Brain microvascular endothelial cell (primary cell): ENCODE measurements at regions not wholly inside any gene's neighbourhood (a gene's known extent, or its start where the extent isn't known, plus 50 kb on each side); places are given as distances from the start of the nearest gene placed in this dataset.

ENCODE experiments used
- DNase-seq: peaks from one replicate; pipeline ENCODE4 v3.0.0-alpha.2; 2020
- H3K27ac ChIP-seq: fragments of 250-450 bp; sonication (Bioruptor Pico); 2 replicates; pipeline ENCODE4 v1.5.1; 2020; ENCODE audit warnings: mild to moderate bottlenecking, moderate library complexity
- H3K27me3 ChIP-seq: fragments of 250-450 bp; sonication (Bioruptor Pico); replicated peaks from 2 replicates; pipeline ENCODE4 v1.5.1; 2020; ENCODE audit warnings: mild to moderate bottlenecking
- H3K36me3 ChIP-seq: fragments of 250-450 bp; sonication (Bioruptor Pico); replicated peaks from 2 replicates; pipeline ENCODE4 v1.5.1; 2020; ENCODE audit warnings: mild to moderate bottlenecking
- H3K4me3 ChIP-seq: 2 replicates; pipeline ENCODE4 v1.5.1; 2011; ENCODE audit warnings: low read depth, mild to moderate bottlenecking, control low read depth, low read length, moderate library complexity
- in situ Hi-C: cut with HindIII; loops from 2 replicates; pipeline ENCODE4 v1.10.0; 2017; ENCODE audit warnings: low sequenced_read_pairs, low pct_ligation_motif_present
- TF ChIP-seq, protein P1 (sequence below): IDR thresholded peaks from 2 replicates; pipeline ENCODE4 v1.5.1; 2011; ENCODE audit warnings: low read depth, mild to moderate bottlenecking, moderate library complexity, low read length, control low read depth, inconsistent platforms; ENCODE audit errors: missing control alignments

DNA sequence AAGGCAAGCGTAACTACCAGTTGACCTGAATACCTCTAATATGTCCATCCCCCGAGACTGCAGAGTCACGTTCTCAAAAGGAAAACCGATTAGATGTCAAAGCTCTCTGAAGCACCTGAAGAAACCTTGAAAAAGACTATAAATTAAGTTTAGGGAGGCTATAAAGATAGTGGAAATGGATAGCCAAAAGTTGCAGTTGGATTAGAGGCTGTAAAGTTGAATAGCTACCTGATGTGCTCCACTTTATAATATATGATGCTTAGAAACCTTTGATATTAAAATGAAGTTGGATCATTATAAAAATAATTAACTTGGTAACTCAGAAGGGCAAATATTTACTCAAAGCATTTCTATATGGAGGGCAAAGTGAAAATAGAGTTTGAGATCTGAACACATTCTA lies 506.6 kb upstream of the AGA start:
- in situ Hi-C loops = no loop called here
- H3K27me3 ChIP-seq = no peaks in the 10 kb centered on the region

DNA sequence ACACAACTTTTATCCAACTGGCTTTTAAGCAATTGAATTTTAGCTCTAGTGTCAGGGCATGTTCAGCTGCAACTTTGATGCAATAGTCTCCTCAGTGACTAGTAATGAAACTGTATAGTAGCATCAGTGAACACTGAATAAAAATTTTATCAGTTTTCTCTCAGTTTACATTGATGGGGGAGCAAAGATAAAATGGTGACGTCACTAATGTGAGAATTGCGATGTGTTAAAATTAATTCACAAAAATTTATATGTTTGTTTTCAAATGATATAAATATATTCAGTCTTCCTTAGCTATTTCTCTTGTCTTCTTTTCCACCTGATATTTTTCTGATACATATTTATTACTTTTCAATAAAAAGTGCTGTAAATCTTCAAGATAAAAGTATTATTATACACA lies 508.8 kb upstream of the AGA start:
- in situ Hi-C loops = no loop called here
- TF ChIP-seq, protein P1, sequence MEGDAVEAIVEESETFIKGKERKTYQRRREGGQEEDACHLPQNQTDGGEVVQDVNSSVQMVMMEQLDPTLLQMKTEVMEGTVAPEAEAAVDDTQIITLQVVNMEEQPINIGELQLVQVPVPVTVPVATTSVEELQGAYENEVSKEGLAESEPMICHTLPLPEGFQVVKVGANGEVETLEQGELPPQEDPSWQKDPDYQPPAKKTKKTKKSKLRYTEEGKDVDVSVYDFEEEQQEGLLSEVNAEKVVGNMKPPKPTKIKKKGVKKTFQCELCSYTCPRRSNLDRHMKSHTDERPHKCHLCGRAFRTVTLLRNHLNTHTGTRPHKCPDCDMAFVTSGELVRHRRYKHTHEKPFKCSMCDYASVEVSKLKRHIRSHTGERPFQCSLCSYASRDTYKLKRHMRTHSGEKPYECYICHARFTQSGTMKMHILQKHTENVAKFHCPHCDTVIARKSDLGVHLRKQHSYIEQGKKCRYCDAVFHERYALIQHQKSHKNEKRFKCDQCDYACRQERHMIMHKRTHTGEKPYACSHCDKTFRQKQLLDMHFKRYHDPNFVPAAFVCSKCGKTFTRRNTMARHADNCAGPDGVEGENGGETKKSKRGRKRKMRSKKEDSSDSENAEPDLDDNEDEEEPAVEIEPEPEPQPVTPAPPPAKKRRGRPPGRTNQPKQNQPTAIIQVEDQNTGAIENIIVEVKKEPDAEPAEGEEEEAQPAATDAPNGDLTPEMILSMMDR = no peak
- H3K4me3 ChIP-seq = no peak overlapping the region
- H3K27ac ChIP-seq = no peak overlapping the region
- no peak for DNase-seq
- no peaks in the 10 kb centered on the region for H3K27me3 ChIP-seq
- H3K36me3 ChIP-seq = no peaks in the 10 kb centered on the region

More for the DNA sequence above, 506.6 kb upstream of the AGA start:
- Histone ChIP-seq H3K36me3 (no peaks in the 10 kb centered on the region), H3K4me3 (no peak overlapping the region), H3K27ac (no peak overlapping the region)
- TF ChIP-seq, protein P1 = no peak
- DNase-seq = no peak

DNA sequence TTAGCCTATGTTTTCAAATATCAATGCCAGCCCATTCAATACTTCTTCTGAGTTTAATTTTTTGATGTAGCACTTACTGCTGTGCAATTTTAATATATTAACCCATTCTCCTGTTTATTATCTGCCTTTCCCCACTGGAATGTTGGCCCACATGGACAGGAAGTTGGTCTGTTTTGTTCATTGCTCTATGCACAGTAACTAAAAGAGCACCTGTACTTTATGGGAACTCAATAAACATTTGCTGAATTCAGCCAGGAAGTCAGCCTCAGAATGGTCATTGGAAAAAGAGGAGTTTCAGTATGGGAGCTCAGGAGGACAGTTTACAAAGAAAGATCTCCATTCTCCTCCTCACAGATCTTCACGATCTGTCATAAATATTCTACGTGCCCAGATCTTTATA lies 510.5 kb upstream of the AGA start:
- no peak for DNase-seq
- no peak overlapping the region for H3K27ac ChIP-seq
- H3K27me3 ChIP-seq = no peaks in the 10 kb centered on the region
- in situ Hi-C loops = no loop called here
- H3K36me3 ChIP-seq = no peaks in the 10 kb centered on the region
- TF ChIP-seq, protein P1 = no peak
- H3K4me3 ChIP-seq = no peak overlapping the region

DNA sequence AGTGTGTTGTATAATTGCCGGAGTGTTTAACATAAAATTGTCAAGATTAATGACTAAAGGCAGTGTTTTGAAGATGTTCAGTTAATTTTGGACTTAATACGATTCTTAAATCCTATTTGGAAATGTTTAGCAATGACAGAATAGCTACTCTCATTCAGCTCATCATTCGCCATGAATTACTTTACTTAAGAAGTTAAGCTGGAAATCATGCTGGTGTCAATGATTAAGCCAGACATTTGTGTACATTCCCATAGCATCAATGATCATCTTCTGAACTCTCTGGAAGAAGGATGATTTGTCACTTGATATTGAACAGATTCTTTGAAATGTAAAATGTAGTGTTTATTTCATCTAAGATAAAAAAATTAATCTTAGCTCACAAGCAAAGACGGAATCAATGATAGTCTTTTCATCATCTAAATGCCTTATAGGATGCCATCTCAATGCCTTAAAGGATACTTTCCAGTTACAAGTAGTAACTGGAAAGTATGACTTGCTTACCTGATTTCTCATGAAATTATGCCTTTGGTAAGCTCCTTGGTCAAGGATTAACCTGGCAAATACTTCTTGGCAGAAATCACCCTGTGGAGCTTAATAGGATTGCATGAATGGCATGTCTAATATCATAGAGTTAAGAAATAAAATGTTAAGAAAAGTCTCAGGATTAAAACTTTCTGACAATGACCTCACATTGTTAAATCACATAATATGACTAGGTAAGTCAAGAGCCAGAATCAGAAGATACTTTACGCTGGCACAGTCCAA lies 515.5 kb upstream of the AGA start:
- TF ChIP-seq, protein P1 = no peak
- H3K4me3 ChIP-seq = no peak overlapping the region
- no peaks in the 10 kb centered on the region for H3K36me3 ChIP-seq
- DNase-seq = no peak
- H3K27ac ChIP-seq = no peak overlapping the region
- no peaks in the 10 kb centered on the region for H3K27me3 ChIP-seq
- in situ Hi-C loops = no loop called here

DNA sequence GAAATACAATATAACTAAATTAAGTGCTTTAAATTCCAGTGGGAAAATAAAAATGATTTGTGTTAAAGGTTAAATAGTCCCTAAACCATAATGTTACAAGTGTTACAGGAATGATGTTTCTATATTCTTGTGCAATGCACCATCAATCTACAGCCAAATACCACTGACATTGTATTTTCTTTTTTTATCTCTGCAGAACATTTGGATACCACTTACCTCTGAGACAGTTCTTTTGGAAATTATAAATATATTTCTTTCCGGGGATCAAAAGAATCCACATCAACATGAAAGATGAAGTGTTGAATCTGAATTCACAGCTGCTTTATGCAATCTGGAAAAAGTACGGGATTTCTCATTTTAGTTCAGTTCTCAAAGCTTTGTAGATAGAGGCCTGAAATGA lies 518.3 kb upstream of the AGA start:
- H3K27ac ChIP-seq = no peak overlapping the region
- in situ Hi-C loops = no loop called here
- no peaks in the 10 kb centered on the region for H3K36me3 ChIP-seq
- no peak overlapping the region for H3K4me3 ChIP-seq
- TF ChIP-seq, protein P1 = no peak
- no peak for DNase-seq
- H3K27me3 ChIP-seq = no peaks in the 10 kb centered on the region
